Activated T-cell treated with anti-CD3 and anti-CD28 coated beads, Interleukin-2, amount 50 U/mL, for 4 hours (primary cell): ENCODE measurements at regions not wholly inside any gene's neighbourhood (a gene's known extent, or its start where the extent isn't known, plus 50 kb on each side); places are given as distances from the start of the nearest gene placed in this dataset.
"Not testable (repeated sequence)": the region's sequence is repeated elsewhere in the genome, so short reads cannot be mapped to it uniquely, and the experiment has no call there.

Experiments used
- ATAC-seq, 2 donors: fragments of 200-7000 bp; cut with Tn5 transposase; one replicate each; pipeline ENCODE4 v1.10.0; 2021
- DNase-seq: peaks from one replicate; pipeline ENCODE4 v3.0.0-alpha.2; 2020
- H3K27me3 Mint-ChIP-seq: one replicate; pipeline ENCODE4 v1.8.0; 2021; ENCODE audit warnings: low read depth, mixed read lengths
- H3K36me3 Mint-ChIP-seq: one replicate; pipeline ENCODE4 v1.8.0; 2022; ENCODE audit warnings: mixed read lengths; ENCODE audit not compliant: insufficient read depth
- H3K4me1 Mint-ChIP-seq: one replicate; pipeline ENCODE4 v1.8.0; 2021; ENCODE audit warnings: low read depth, mixed read lengths
- H3K4me3 Mint-ChIP-seq: one replicate; pipeline ENCODE4 v1.8.0; 2021; ENCODE audit warnings: mild to moderate bottlenecking, moderate library complexity, mixed read lengths
- H3K9me3 Mint-ChIP-seq: one replicate; pipeline ENCODE4 v1.8.0; 2021; ENCODE audit warnings: mixed read lengths

GRCh38 chr1:192461684-192462083 is 113.9 kb upstream of the RGS1 start:
- H3K9me3 Mint-ChIP-seq, result no peaks in the 10 kb centered on the region
- H3K27me3 Mint-ChIP-seq, result peaks cover 25% of the 10 kb centered on the region
- no peak for DNase-seq
- no peaks in the 10 kb centered on the region for H3K36me3 Mint-ChIP-seq
- H3K4me1 Mint-ChIP-seq, result no peaks in the 10 kb centered on the region
- no peak overlapping the region for H3K4me3 Mint-ChIP-seq
- ATAC-seq, result no peak

- no peak overlapping the region for H3K4me3 Mint-ChIP-seq
- H3K9me3 Mint-ChIP-seq, result no peaks in the 10 kb centered on the region
- DNase-seq, result no peak
- no peaks in the 10 kb centered on the region for H3K36me3 Mint-ChIP-seq
- H3K4me1 Mint-ChIP-seq, result no peaks in the 10 kb centered on the region
- H3K27me3 Mint-ChIP-seq, result peaks cover 25% of the 10 kb centered on the region
- no peak for ATAC-seq
Measured at GRCh38 chr1:192462616-192463015, 113.0 kb upstream of the RGS1 start.

GRCh38 chr1:192463661-192464060 is 111.9 kb upstream of the RGS1 start:
- H3K4me1 Mint-ChIP-seq, result no peaks in the 10 kb centered on the region
- no peak for DNase-seq
- ATAC-seq, result no peak
- H3K9me3 Mint-ChIP-seq, result no peaks in the 10 kb centered on the region
- peaks cover 29% of the 10 kb centered on the region for H3K27me3 Mint-ChIP-seq
- H3K4me3 Mint-ChIP-seq, result no peak overlapping the region
- no peaks in the 10 kb centered on the region for H3K36me3 Mint-ChIP-seq

- not testable (repeated sequence) for H3K4me1 Mint-ChIP-seq, H3K4me3 Mint-ChIP-seq, ATAC-seq, DNase-seq, H3K36me3 Mint-ChIP-seq, H3K9me3 Mint-ChIP-seq
- H3K27me3 Mint-ChIP-seq, result peaks cover 43% of the 10 kb centered on the region
Measured at GRCh38 chr1:192465221-192465620, 110.4 kb upstream of the RGS1 start.

- DNase-seq (no peak), ATAC-seq (no peak)
- H3K9me3 Mint-ChIP-seq, result no peaks in the 10 kb centered on the region
- no peak overlapping the region for H3K4me3 Mint-ChIP-seq
- H3K27me3 Mint-ChIP-seq, result peaks cover 19% of the 10 kb centered on the region
- H3K36me3 Mint-ChIP-seq, result no peaks in the 10 kb centered on the region
- H3K4me1 Mint-ChIP-seq, result no peaks in the 10 kb centered on the region
Measured at GRCh38 chr1:192474080-192474683, 101.4 kb upstream of the RGS1 start.

GRCh38 chr1:192475329-192475728 is 100.2 kb upstream of the RGS1 start:
- no peak for DNase-seq
- no peak for ATAC-seq
- no peaks in the 10 kb centered on the region for H3K36me3 Mint-ChIP-seq
- no peak overlapping the region for H3K4me3 Mint-ChIP-seq
- H3K27me3 Mint-ChIP-seq, result peaks cover 7% of the 10 kb centered on the region
- H3K9me3 Mint-ChIP-seq, result no peaks in the 10 kb centered on the region
- no peaks in the 10 kb centered on the region for H3K4me1 Mint-ChIP-seq

- Mint-ChIP-seq H3K27me3 (peaks cover 5% of the 10 kb centered on the region), H3K36me3 (no peaks in the 10 kb centered on the region), H3K4me1 (no peaks in the 10 kb centered on the region), H3K4me3 (no peak overlapping the region), H3K9me3 (no peaks in the 10 kb centered on the region)
- DNase-seq (no peak), ATAC-seq (no peak)
Measured at GRCh38 chr1:192475970-192476369, 99.6 kb upstream of the RGS1 start.

GRCh38 chr1:192476802-192477298 is 98.7 kb upstream of the RGS1 start:
- Mint-ChIP-seq H3K27me3 (peaks cover 5% of the 10 kb centered on the region), H3K4me1 (no peaks in the 10 kb centered on the region), H3K4me3 (no peak overlapping the region), H3K36me3 (no peaks in the 10 kb centered on the region), H3K9me3 (no peaks in the 10 kb centered on the region)
- DNase-seq (no peak), ATAC-seq (peak; percentile 40 to 66)

GRCh38 chr1:192477630-192478029 is 97.9 kb upstream of the RGS1 start:
- DNase-seq (no peak), ATAC-seq (no peak)
- no peaks in the 10 kb centered on the region for H3K4me1 Mint-ChIP-seq
- H3K27me3 Mint-ChIP-seq, result peaks cover 5% of the 10 kb centered on the region
- no peaks in the 10 kb centered on the region for H3K36me3 Mint-ChIP-seq
- no peaks in the 10 kb centered on the region for H3K9me3 Mint-ChIP-seq
- no peak overlapping the region for H3K4me3 Mint-ChIP-seq

GRCh38 chr1:192485692-192486436 is 89.7 kb upstream of the RGS1 start:
- H3K27me3 Mint-ChIP-seq, result peaks cover 2% of the 10 kb centered on the region
- peaks cover 2% of the 10 kb centered on the region for H3K4me1 Mint-ChIP-seq
- H3K9me3 Mint-ChIP-seq, result no peaks in the 10 kb centered on the region
- no peak overlapping the region for H3K4me3 Mint-ChIP-seq
- H3K36me3 Mint-ChIP-seq, result no peaks in the 10 kb centered on the region
- no peak for ATAC-seq
- DNase-seq, result no peak

GRCh38 chr1:192488058-192488457 is 87.5 kb upstream of the RGS1 start:
- H3K36me3 Mint-ChIP-seq, result no peaks in the 10 kb centered on the region
- H3K4me1 Mint-ChIP-seq, result peaks cover 2% of the 10 kb centered on the region
- ATAC-seq, result no peak
- H3K27me3 Mint-ChIP-seq, result peaks cover 2% of the 10 kb centered on the region
- DNase-seq, result no peak
- H3K9me3 Mint-ChIP-seq, result no peaks in the 10 kb centered on the region
- H3K4me3 Mint-ChIP-seq, result no peak overlapping the region

- Mint-ChIP-seq H3K4me1 (peaks cover 2% of the 10 kb centered on the region), H3K4me3 (no peak overlapping the region), H3K9me3 (no peaks in the 10 kb centered on the region), H3K27me3 (peaks cover 2% of the 10 kb centered on the region), H3K36me3 (no peaks in the 10 kb centered on the region)
- DNase-seq (no peak), ATAC-seq (no peak)
Measured at GRCh38 chr1:192489047-192489446, 86.5 kb upstream of the RGS1 start.

- Mint-ChIP-seq H3K36me3 (no peaks in the 10 kb centered on the region), H3K9me3 (no peaks in the 10 kb centered on the region), H3K27me3 (peaks cover 2% of the 10 kb centered on the region), H3K4me1 (peaks cover 2% of the 10 kb centered on the region), H3K4me3 (no peak overlapping the region)
- DNase-seq (no peak), ATAC-seq (peak; percentile 63 to 73)
Measured at GRCh38 chr1:192489748-192490147, 85.8 kb upstream of the RGS1 start.

- DNase-seq, result no peak
- no peak for ATAC-seq
- Mint-ChIP-seq H3K27me3 (peaks cover 2% of the 10 kb centered on the region), H3K4me3 (no peak overlapping the region), H3K36me3 (no peaks in the 10 kb centered on the region), H3K9me3 (no peaks in the 10 kb centered on the region), H3K4me1 (peaks cover 5% of the 10 kb centered on the region)
Measured at GRCh38 chr1:192491804-192492554, 83.6 kb upstream of the RGS1 start.

- Mint-ChIP-seq H3K4me1 (peaks cover 8% of the 10 kb centered on the region), H3K27me3 (no peaks in the 10 kb centered on the region), H3K4me3 (no peak overlapping the region), H3K36me3 (no peaks in the 10 kb centered on the region), H3K9me3 (no peaks in the 10 kb centered on the region)
- ATAC-seq, result no peak
- no peak for DNase-seq
Measured at GRCh38 chr1:192493584-192493983, 82.0 kb upstream of the RGS1 start.
